ENCODE measurements at regions not wholly inside any gene's neighbourhood (a gene's known extent, or its start where the extent isn't known, plus 50 kb on each side); places are given as distances from the start of the nearest gene placed in this dataset.

GRCh38 chr10:120266022-120266421, 191.0 kb upstream of the PLPP4 start:
- intact Hi-C loops (cut with micrococcal nuclease), result no loop called here
- Histone ChIP-seq H3K36me3 (replicated peaks in 1 of 2; ENCODE audit: control extremely low read depth in 1 of 2, control insufficient read depth in 1 of 2, extremely low read depth in 1 of 2, insufficient read depth in 2 of 2, low read length in 1 of 2) (no peaks in the 10 kb centered on the region), H3K27me3 (replicated peaks in 1 of 4; ENCODE audit: control extremely low read depth in 1 of 4, control insufficient read depth in 3 of 4, insufficient read depth in 4 of 4, low read length in 3 of 4) (peaks cover 0 to 4% (median 0%) of the 10 kb centered on the region in 4 experiments), H3K9me3 (ENCODE audit: control extremely low read depth in 1 of 3, control insufficient read depth in 2 of 3, insufficient read depth in 1 of 3, low read length in 2 of 3) (no peaks in the 10 kb centered on the region), H3K4me2 (replicated peaks; ENCODE audit: low read depth, low read length, poor library complexity, severe bottlenecking) (no peak overlapping the region), H3K79me2 (ENCODE audit: control insufficient read depth, insufficient read depth, low read length) (no peaks in the 10 kb centered on the region), H3K9ac (ENCODE audit: low read length) (no peak overlapping the region), H3K27ac (ENCODE audit: low read length in 2 of 2) (no peak overlapping the region), H4K20me1 (ENCODE audit: control insufficient read depth, insufficient read depth, low read length, poor library complexity, severe bottlenecking) (no peaks in the 10 kb centered on the region), H3K4me3 (ENCODE audit: control extremely low read depth in 1 of 5, extremely low read depth in 1 of 5, insufficient read depth in 1 of 5, low read depth in 2 of 5, low read length in 4 of 5) (no peak overlapping the region), H3K4me1 (ENCODE audit: control insufficient read depth in 2 of 2, insufficient read depth in 2 of 2, low read length in 2 of 2) (no peaks in the 10 kb centered on the region), H2AFZ (ENCODE audit: insufficient read depth, low read depth, low read length, poor library complexity, severe bottlenecking) (no peak overlapping the region)
- ATAC-seq (ENCODE audit: low read depth) (no peak), DNase-seq (no peak)
- ChIA-PET POLR2A (no interaction called here), CTCF (no interaction called here)
- Mint-ChIP-seq H3K4me1 (no peaks in the 10 kb centered on the region), H3K4me3 (no peak overlapping the region), H3K9me3 (ENCODE audit: insufficient read depth) (no peaks in the 10 kb centered on the region), H3K27ac (no peak overlapping the region), H3K27me3 (peaks cover 23% of the 10 kb centered on the region)
- no CpG with 5 or more reads among the region's 3 CpGs for WGBS (ENCODE audit: insufficient coverage)
- TF ChIP-seq EZH2 (IDR thresholded peaks at IDR 0.05; ENCODE audit: borderline replicate concordance, insufficient read depth, low read depth, low read length, poor library complexity, severe bottlenecking) (no peak), CTCF (IDR thresholded peaks at IDR 0.05) (no peak)

- H3K27ac ChIP-seq (ENCODE audit: low read length in 2 of 2), result no peak overlapping the region
- no peaks in the 10 kb centered on the region for H3K9me3 ChIP-seq (ENCODE audit: control extremely low read depth in 1 of 3, control insufficient read depth in 2 of 3, insufficient read depth in 1 of 3, low read length in 2 of 3)
- no peaks in the 10 kb centered on the region for H3K27me3 ChIP-seq (replicated peaks in 1 of 4; ENCODE audit: control extremely low read depth in 1 of 4, control insufficient read depth in 3 of 4, insufficient read depth in 4 of 4, low read length in 3 of 4)
- H3K27ac Mint-ChIP-seq, result no peak overlapping the region
- no peaks in the 10 kb centered on the region for H3K4me1 ChIP-seq (ENCODE audit: control insufficient read depth in 2 of 2, insufficient read depth in 2 of 2, low read length in 2 of 2)
- H3K9me3 Mint-ChIP-seq (ENCODE audit: insufficient read depth), result no peaks in the 10 kb centered on the region
- H3K4me3 Mint-ChIP-seq, result no peak overlapping the region
- no peak overlapping the region for H3K4me2 ChIP-seq (replicated peaks; ENCODE audit: low read depth, low read length, poor library complexity, severe bottlenecking)
- H3K79me2 ChIP-seq (ENCODE audit: control insufficient read depth, insufficient read depth, low read length), result no peaks in the 10 kb centered on the region
- H4K20me1 ChIP-seq (ENCODE audit: control insufficient read depth, insufficient read depth, low read length, poor library complexity, severe bottlenecking), result no peaks in the 10 kb centered on the region
- intact Hi-C loops (cut with micrococcal nuclease), result no loop called here
- H3K27me3 Mint-ChIP-seq, result no peaks in the 10 kb centered on the region
- H3K4me3 ChIP-seq (ENCODE audit: control extremely low read depth in 1 of 5, extremely low read depth in 1 of 5, insufficient read depth in 1 of 5, low read depth in 2 of 5, low read length in 4 of 5), result no peak overlapping the region
- no peak overlapping the region for H3K9ac ChIP-seq (ENCODE audit: low read length)
- no peak overlapping the region for H2AFZ ChIP-seq (ENCODE audit: insufficient read depth, low read depth, low read length, poor library complexity, severe bottlenecking)
- POLR2A ChIA-PET, result no interaction called here
- CTCF ChIA-PET, result no interaction called here
- DNase-seq, result no peak
- WGBS (ENCODE audit: insufficient coverage), result no CpG with 5 or more reads among the region's 1 CpG
- no peaks in the 10 kb centered on the region for H3K36me3 ChIP-seq (replicated peaks in 1 of 2; ENCODE audit: control extremely low read depth in 1 of 2, control insufficient read depth in 1 of 2, extremely low read depth in 1 of 2, insufficient read depth in 2 of 2, low read length in 1 of 2)
- H3K4me1 Mint-ChIP-seq, result no peaks in the 10 kb centered on the region
- TF ChIP-seq EZH2 (IDR thresholded peaks at IDR 0.05; ENCODE audit: borderline replicate concordance, insufficient read depth, low read depth, low read length, poor library complexity, severe bottlenecking) (no peak), CTCF (IDR thresholded peaks at IDR 0.05) (no peak)
- no peak for ATAC-seq (ENCODE audit: low read depth)
Measured at GRCh38 chr10:120270906-120271305, 186.1 kb upstream of the PLPP4 start.
